ENCODE measurements at regions not wholly inside any gene's neighbourhood (a gene's known extent, or its start where the extent isn't known, plus 50 kb on each side); places are given as distances from the start of the nearest gene placed in this dataset.

DNA sequence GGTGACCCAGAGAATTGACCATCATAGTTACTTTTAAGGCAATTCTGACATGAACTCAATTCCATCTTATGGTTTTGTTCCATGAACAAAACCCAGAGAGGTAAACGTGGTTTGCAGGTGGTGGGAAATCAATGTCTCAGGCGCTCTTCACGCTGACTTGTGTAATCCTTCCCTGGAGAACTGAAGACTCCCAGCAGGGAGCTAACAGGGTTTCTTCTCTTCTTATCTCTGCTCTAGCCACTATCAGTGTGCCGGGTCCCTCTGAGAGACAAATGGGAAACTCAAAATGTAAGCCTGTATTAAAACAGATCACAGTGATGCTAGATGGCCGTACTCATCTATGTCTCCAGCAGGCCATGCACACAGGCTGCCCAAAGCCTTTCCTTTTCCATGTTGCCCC, 57.6 kb upstream of the ARGLU1 start:
- no peak for DNase-seq

- DNase-seq = no peak
Measured at GRCh38 chr13:106623799-106624460, 56.0 kb upstream of the ARGLU1 start.

- no peak for DNase-seq
Measured at GRCh38 chr13:106621833-106622232, 53.9 kb upstream of the ARGLU1 start.

- no peak for DNase-seq
Measured at GRCh38 chr13:106619688-106620555, 52.0 kb upstream of the ARGLU1 start.

Data from NCI-H2107 (cell line).